ENCODE measurements at regions not wholly inside any gene's neighbourhood (a gene's known extent, or its start where the extent isn't known, plus 50 kb on each side); places are given as distances from the start of the nearest gene placed in this dataset.

GRCh38 chr7:91323626-91324158 lies 59.5 kb downstream of the FZD1 start:
- DNase-seq = no peak

GRCh38 chr7:91324663-91325062 lies 60.4 kb downstream of the FZD1 start:
- DNase-seq = no peak

GRCh38 chr7:91325726-91326125 lies 61.5 kb downstream of the FZD1 start:
- DNase-seq = no peak

- no peak for DNase-seq
Measured at GRCh38 chr7:91326516-91327199, 62.4 kb downstream of the FZD1 start.

GRCh38 chr7:91327346-91327745 lies 63.1 kb downstream of the FZD1 start:
- DNase-seq = no peak

GRCh38 chr7:91329571-91329970 lies 65.3 kb downstream of the FZD1 start:
- DNase-seq = no peak

GRCh38 chr7:91330191-91330808 lies 66.1 kb downstream of the FZD1 start:
- no peak for DNase-seq

- no peak for DNase-seq
Measured at GRCh38 chr7:91330866-91331265, 66.6 kb downstream of the FZD1 start.

GRCh38 chr7:91336106-91336505 lies 71.9 kb downstream of the FZD1 start:
- no peak for DNase-seq

GRCh38 chr7:91338226-91339020 lies 74.2 kb downstream of the FZD1 start:
- no peak for DNase-seq

GRCh38 chr7:91342346-91342745 lies 78.1 kb downstream of the FZD1 start:
- DNase-seq = no peak

- no peak for DNase-seq
Measured at GRCh38 chr7:91343420-91343960, 79.3 kb downstream of the FZD1 start.

- DNase-seq = no peak
Measured at GRCh38 chr7:91343996-91344629, 79.9 kb downstream of the FZD1 start.

GRCh38 chr7:91344911-91345310 lies 80.7 kb downstream of the FZD1 start:
- no peak for DNase-seq

GRCh38 chr7:91345449-91345848 lies 81.2 kb downstream of the FZD1 start:
- no peak for DNase-seq

- DNase-seq = no peak
Measured at GRCh38 chr7:91346426-91346825, 82.2 kb downstream of the FZD1 start.

- DNase-seq = no peak
Measured at GRCh38 chr7:91347290-91347689, 83.1 kb downstream of the FZD1 start.

- DNase-seq = no peak
Measured at GRCh38 chr7:91348711-91349110, 84.5 kb downstream of the FZD1 start.

- DNase-seq = no peak
Measured at GRCh38 chr7:91351374-91351773, 87.1 kb downstream of the FZD1 start.

- DNase-seq = no peak
Measured at GRCh38 chr7:91352091-91352490, 87.9 kb downstream of the FZD1 start.

GRCh38 chr7:91353848-91354247 lies 89.6 kb downstream of the FZD1 start:
- no peak for DNase-seq

- no peak for DNase-seq
Measured at GRCh38 chr7:91355695-91356435, 91.6 kb downstream of the FZD1 start.
